GM19043 (cell line): ENCODE measurements at regions not wholly inside any gene's neighbourhood (a gene's known extent, or its start where the extent isn't known, plus 50 kb on each side); places are given as distances from the start of the nearest gene placed in this dataset.

Source experiments
- ATAC-seq: cut with Tn5 transposase; IDR thresholded peaks from one replicate; pipeline ENCODE4 v1.9.1; 2021; ENCODE audit warnings: low read depth; ENCODE audit not compliant: unreplicated experiment

DNA sequence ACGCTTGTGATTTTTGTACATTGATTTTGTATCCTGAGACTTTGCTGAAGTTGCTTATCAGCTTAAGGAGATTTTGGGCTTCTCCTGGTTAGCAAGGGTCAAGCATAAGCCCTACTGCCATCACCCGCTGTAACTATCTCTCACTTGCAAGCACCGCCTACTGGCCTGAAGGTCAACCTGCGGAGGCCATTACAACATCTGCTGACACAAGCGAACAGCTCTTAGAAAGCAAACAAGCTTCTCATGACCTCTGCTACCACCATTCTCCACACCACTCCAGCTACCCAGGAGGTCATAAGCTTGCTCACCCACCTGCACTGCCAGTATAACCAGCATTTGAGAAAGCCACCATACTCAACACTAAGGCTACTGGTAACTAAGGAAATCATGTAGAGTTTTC lies 288.4 kb upstream of the KIRREL3 start:
- ATAC-seq: no peak

DNA sequence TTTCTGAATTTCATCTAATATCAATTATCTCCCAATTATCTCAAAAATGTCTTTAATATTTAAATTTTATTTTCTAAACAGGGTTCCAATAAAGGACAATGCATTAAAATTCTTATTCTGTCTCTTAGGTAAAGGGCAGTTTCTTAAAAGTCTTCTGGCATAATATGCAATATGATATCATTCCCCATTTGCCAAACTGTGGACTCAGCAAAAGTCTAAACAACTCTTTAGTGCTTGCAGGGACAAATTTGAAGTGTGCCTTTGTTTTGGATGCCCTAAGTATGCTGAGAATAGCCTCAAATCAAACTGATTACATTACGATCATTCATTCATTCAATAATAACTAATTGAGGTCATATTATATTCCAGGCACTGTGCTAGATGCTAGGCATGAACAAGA lies 281.0 kb upstream of the KIRREL3 start:
- ATAC-seq: no peak

DNA sequence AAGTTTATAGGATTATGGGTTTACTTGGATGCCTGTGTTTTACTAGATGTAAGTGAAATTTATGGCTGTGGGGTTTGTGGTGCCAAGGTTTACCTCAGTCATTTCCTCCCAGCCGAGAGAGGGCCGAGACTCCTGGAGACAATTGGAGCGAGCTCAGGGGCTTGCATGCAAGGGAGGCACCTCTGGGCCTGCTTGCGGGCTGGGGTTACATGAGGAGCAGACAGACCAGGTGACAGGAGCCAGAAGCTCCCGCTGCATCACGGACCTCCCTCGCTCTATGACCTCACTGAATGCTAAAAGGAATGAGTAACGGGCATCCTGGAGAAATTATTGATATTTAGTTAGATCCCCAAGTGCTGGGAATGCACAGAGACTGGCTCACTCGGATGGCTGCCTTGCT lies 275.2 kb upstream of the KIRREL3 start:
- no peak for ATAC-seq

DNA sequence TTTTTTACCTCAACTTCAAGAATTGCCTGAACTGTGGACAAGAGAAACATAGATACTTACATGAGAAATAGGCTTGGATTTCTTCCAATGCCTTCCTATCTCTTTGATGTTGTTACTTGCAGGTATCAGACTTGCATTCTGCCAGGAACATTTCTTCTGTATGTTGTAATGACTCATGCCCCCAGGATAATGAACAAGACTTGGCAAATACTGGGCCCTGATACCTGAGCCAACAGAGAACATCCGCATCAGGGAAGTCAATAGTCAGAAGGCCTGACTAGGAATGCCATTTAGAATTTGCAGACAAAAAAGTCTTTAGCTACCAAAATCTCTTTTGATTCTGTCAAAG lies 273.7 kb upstream of the KIRREL3 start:
- no peak for ATAC-seq

DNA sequence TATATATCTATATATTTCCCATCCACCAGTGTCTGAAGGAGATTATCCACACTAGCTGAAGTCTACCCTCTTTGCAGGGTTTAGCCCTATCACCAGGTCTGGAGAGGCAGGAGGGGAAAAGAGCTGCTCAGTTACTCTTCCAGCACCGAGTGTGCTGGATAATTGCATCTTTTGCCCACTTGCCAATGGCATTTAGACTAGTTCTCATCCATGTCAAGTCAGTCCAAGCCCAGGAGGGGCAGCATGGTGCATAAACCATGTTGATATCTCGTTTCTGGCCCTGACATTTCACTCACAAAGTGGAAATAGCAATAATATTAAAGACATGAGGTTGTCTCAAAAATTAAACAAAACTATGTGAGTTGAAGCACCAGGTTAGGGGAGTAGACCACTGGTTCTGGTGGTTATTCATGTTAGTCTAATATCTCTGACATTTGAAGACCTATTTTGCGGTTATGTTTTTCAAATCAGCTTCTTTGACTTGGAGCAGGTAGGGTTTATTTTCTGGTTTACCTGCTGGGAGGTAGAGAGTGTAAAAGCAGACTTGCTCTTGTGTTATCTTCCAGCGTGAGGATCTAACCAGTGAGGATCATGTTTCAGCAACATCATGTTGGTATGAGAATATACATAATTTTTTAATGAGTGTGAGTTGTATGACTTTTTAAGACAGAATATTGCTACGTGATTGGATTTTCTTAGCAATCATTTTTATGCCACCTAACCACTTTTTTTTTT lies 273.2 kb upstream of the KIRREL3 start:
- ATAC-seq: no peak

DNA sequence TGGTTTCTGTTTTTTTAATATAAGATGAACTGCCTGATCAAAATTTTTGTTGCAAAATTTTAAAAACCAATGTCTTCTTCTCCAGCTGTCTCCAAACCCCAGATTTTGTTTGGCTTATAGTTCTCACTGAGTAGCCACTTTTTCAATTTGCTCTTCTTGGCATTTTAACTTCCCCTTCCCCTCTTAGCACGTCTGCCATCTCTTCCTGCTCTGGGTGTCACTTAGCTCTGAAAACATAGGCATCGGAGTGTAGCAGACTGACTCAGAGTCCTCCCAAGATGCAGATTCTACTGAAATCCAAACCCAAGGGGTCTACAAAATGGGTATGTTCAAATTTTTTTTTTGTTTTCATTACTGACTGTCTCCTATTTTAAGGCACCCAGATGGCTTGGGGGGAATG lies 270.3 kb upstream of the KIRREL3 start:
- no peak for ATAC-seq

DNA sequence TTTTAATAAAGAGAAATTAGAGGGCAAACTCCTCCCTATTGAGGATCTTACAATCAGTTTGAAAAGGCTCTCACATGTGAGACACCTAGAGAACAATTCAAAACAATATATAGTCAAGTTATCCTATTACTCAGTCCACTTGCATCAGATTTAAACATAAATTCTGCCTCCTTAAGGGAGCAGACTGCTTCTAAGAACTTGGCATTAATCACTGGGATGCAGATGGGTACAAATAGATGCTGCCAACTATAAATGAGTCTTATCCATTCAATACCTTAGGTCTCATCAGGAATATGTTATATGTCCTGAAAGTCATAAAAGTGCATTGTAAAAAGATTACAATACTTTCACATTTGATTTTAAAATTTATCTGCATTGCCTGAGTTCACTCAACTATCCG lies 269.3 kb upstream of the KIRREL3 start:
- no peak for ATAC-seq

DNA sequence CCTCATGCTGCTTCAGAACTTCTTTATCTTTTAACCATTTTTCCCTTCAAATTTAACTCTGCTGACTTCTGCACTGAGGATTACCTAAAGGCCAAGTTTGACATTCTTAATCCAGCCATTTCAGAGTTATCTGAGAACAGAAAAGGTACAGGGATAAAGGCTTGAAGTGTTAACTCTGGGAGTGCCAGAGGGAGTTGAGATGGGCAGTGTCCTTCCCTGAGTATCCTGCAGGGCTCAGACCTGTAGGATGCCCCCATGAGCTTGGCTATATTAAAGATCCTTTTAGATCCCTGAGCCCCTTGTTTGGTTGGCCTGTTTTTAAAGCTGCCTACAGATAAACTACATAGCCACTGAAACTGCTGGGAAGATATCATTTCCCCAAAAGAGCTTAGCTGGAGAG lies 268.4 kb upstream of the KIRREL3 start:
- ATAC-seq: no peak

DNA sequence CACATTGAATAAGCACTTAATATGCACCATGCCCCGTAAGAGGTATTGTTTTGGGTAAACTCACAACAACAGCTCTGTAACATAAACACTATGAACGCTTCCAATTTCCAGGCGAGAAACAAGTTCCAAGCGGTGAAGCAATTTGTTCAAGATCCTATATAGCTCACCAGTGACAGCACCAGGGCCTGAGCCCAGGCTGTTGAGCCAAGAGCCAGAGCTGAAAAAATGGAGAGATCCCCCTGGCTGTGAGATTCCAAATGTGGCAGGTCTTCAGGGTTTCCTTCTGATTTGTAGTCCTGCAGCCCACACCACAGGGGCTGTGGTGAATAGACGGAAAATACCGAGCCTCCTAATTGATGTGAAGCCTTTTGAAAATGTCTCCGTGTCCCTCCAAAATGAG lies 268.0 kb upstream of the KIRREL3 start:
- no peak for ATAC-seq

DNA sequence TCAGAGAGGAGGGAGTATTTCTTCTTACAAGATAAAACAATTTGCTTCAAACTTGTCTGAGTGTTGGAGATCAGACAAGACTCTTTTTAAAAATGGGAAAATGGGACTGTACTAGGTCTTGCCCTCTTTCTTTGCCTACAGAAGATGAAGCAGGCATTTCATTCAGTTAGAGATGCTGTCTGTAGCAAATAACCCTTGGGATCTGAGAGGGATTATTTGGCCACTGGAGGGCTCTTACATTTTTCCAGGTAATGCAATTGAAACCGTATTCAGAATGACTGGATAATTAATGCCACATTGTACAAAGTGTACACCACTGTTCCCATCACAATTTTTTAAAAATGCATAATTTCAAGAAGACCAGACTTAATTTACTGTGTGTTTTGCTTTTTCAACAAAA lies 258.5 kb upstream of the KIRREL3 start:
- ATAC-seq: no peak

DNA sequence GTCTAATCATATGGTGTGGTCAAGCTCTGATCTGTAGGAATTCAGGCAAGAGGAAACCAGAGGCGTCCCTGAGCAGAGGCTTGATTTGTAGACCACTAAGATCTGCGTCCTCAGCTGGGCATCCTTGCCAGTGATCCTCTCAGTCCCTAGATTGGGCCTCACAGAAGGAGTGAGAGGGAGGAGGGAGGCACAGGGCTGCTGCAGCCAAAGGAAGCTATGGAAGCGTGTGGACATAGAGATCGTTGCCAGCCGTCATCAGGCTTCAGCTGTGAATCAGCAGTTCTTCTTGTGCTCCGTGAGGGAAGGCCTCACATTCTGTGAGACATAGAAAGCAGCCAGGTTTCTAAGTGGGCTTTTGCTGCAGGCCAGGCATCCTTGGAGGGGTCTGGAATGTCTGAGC lies 254.6 kb upstream of the KIRREL3 start:
- no peak for ATAC-seq

DNA sequence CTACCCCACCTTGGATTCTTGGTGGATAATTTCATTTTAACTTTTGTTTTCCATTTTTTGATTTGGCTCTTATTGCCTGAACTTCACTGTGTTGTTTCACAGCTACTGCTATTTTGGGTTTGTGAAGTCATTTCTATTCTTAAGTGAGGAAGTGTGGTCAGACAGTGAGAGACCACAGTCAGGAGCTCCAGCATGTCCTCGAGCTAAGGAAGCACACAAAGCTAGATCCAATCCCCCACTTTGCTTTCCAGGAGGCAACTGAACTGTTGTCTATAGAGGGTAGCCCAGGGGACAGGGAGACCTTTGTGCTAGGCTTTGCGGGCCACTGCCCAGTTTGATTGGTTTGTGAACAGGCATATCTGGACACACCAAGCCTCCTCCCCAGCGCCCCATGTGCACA lies 251.8 kb upstream of the KIRREL3 start:
- no peak for ATAC-seq

DNA sequence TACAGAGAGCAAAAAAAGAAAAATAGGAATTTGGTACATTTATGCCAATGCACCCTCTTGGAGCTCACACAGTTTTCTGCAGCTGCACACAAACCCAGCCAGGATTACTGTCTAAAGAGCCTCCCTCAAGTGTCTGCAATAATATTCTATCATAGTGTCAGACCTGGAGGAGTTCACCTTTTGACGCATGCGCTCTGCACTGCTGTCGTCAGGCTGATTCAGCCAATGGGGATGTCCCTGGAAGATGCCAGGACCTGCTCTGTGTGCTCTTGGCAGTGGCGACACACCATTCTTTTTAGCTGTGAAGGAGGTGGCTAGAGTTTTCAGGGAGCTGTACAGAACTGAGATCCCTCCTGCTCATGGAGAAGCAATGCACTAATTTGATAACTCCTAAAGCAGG lies 249.0 kb upstream of the KIRREL3 start:
- no peak for ATAC-seq

DNA sequence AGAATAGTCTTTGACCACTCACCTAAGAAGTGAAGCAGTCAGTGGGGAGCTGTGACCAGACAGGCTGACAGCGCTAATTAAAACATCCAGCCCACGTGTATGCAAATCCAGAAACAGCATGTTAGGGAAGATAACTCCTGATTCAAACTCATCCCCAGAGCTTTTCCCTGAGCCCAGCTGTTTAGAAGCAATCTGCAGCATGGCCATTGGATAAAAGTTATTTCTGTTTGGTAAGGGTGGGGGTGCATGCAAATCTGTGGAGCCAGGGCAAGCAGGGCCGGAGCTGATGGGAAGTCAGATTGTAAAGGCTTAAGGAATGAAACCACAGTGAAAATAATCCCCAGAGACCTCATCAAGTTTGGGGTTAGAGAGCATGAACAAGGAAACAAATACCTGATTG lies 247.9 kb upstream of the KIRREL3 start:
- no peak for ATAC-seq

DNA sequence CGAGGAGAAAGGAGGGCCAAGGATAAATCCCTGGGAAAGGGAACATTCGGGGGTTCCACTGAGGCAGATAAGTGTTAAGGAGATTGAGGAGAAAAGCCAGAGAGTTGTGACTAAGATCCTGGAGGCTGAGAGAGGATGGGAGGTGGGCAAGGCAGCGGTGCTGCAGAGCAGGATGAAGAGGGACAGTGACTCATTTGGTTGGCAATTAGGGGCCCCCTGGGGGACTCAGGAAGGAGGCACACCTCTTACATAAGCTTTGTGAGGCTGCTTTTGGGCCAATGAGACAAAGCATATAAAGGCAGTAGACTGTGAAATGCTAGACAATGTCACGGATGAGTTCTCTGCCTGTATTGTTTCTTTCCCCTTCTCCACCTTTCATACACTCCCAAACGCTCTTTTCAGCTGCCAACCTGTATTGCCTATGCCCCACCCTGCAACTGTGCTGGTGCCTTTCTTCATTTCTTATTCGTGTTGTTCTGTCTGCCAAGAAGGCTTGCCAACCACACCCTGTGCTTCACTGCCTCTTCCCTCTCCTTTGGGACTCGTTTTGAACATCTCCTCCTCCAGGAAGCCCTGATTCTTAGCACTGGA lies 246.8 kb upstream of the KIRREL3 start:
- no peak for ATAC-seq

DNA sequence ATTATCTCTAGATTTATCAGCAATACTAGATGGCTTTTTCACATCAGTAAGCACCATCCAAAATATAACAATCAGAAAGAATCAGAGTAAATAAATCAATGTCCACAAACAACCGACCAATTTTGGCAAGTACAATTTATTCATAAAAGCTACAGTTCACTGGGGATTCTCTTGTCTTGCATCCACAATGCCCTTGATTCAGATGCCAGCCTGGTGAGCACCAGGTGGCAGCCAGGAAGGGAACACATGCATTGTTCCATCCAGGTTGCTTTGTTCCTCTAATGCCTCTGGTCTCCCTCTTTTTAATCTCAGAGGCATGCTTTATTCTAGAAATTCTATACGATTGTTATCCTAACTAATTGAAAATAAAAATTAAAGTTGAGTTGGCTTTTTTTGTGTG lies 242.1 kb upstream of the KIRREL3 start:
- no peak for ATAC-seq

DNA sequence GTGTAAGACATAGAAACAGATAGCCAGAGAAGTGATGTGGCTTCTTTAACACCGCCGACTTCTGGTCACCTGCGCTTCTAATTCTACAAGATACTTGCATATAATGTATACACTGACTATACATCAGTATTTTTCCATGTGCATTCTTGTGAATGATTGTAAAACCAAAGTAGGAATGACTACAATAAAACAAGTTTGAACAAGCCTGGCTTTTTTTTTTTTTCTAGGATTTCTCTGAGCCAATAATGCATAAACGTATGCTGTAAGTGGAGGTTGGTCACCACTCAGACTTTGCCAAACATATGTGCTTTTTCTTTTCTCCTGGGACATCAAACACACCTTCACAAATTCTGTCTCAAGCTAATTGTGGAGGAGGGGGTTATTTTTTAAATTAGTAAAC lies 237.8 kb upstream of the KIRREL3 start:
- no peak for ATAC-seq

DNA sequence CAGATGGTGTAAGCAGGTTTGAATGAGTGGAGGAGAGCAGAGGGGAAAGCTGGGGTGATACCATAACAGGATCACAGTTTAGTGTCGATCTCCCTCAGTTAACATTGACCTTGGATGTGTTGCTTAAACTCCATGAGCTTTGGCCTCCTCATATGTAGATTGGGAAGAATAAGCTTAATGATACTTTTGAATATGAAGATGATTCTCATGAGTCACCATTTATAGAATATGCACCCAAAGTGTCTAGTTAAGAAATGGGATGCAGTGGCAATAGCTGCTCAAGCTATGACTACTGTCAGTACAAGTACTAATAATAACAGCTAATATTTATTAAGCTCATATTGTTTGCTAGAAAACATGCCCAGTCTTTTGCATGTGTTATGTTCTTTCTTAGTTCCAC lies 236.2 kb upstream of the KIRREL3 start:
- no peak for ATAC-seq

DNA sequence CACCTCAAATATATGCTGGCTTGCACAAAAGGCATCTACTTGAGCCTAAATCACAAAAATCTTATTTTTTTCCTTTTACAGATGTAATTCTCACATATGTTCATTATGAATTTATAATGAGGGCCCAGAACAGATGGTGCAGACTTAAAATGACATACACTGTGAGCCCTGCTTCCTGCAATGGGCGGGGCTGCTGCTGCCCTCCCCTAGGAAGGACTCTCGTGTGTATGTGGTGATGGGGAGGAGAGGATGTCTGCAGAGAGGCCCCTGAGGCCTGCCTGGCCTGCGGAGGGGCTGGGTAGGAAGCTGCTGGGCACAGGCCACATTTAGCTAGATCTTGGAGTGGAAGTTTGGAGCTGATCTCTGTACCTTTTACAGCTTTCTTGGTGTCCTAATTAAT lies 233.4 kb upstream of the KIRREL3 start:
- no peak for ATAC-seq

DNA sequence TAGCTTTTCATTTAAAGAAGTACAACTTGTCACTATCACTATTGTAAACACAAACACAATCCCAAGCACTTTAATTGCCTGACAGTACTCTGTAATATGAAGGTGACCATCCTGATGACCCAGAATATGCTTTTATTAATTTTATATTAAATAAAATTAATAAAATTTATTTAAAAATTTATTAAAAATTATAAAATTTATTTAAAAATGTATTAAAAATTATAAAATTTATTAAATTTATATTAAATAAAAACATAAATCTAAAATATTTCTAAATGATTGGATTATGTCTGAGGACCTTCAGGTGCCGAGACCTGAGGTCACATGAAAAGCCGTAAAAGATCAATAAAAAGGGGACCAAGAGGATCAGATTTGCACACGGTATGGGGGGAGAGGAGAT lies 229.8 kb upstream of the KIRREL3 start:
- no peak for ATAC-seq

DNA sequence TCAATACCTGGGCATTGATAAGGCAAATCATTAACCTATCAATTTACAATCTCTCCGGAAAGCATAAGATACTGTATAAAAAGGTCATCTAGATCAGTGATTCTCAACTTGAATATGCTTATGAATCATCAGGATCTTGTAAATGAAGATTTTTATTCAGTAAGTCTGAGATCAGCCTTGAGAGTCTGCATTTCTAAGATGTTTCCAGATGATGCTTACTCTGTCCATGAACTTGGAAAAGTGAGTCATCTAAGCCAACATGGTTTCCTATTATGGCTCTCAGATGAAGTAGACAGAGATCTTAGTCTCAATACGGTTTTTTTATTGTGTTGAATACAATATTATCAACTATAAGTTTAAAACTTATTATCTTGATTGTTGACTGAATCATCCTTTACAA lies 226.4 kb upstream of the KIRREL3 start:
- no peak for ATAC-seq

DNA sequence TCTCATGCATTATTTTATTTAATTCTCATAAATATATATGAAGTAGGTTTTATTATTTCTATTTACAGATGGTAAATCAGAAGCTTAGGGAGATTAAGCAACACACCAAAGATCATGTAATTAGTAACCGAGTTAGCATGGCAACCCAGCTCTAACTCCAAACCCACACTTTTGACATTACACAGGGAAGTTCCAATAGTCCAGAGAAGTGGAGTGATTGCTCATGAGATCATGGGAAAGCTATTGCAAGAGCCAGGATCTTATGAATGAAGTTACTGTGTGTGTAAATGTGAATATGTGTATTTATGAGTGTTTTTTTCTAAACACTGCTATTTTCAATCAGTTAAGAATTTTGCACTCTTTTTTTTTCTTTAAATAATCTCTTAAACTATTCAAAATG lies 225.8 kb upstream of the KIRREL3 start:
- ATAC-seq: no peak

DNA sequence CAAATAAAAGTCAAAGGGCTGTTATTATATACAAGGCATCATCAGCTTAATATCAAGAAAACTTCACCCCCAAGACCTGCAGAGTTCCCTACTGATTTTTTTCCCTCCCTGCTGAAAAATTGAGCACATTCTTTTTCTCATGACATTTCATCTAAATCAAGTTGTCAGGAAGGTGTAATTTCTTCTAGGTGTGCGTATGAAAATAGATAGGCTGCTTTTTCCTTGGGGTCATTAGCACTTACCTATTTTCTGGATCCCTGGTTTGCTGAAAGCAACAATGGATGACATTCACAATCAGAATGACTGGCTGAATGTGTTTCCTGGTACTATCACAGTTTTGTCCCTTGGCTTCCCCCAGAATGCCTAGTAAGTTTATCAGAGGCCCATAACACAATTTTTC lies 225.0 kb upstream of the KIRREL3 start:
- no peak for ATAC-seq
